GM19397 (cell line): ENCODE measurements at regions not wholly inside any gene's neighbourhood (a gene's known extent, or its start where the extent isn't known, plus 50 kb on each side); places are given as distances from the start of the nearest gene placed in this dataset.
"Not testable (repeated sequence)": the region's sequence is repeated elsewhere in the genome, so short reads cannot be mapped to it uniquely, and the experiment has no call there.

Experiments used
- ATAC-seq: cut with Tn5 transposase; IDR thresholded peaks from one replicate; pipeline ENCODE4 v1.9.1; 2021; ENCODE audit warnings: mild to moderate bottlenecking, moderate library complexity; ENCODE audit not compliant: unreplicated experiment

DNA sequence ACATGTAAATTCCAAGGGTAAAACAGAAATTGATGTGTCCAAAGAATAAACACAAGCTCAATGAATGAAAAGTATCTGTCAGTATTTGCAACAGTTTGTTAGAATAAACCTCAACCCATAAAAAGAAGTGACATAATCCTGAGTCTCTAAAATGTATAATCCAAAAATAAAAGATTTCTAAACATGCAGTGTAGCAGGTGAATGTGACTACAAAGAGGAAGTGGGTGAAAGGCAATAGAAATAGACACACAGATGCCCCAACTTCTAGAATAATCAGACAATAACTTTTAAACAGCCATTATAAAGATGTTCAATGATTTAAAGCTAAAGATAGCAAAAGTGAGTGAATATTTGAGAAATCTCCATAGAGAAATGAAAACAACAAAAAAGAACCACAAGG lies 1009.2 kb upstream of the GJE1 start:
- ATAC-seq = no peak

DNA sequence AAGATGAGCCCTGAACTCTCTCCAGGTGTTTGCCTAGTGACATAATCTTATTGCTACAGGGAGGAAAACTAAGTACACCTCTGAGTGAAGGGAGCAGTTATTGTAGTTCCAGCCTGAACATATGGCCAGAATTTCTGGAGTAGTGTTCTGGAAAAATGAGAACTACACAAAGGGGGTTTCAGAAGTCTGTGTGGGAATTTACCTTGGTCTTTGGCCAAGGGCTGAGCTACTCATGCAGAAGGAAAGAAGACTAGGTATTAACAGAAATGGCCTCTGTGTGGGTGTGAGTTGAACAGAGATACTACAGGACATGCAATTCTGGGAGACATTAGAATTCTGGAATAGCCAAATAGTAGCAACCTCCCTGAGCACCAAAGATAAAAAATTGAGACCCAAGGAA lies 1009.7 kb upstream of the GJE1 start:
- ATAC-seq = no peak

DNA sequence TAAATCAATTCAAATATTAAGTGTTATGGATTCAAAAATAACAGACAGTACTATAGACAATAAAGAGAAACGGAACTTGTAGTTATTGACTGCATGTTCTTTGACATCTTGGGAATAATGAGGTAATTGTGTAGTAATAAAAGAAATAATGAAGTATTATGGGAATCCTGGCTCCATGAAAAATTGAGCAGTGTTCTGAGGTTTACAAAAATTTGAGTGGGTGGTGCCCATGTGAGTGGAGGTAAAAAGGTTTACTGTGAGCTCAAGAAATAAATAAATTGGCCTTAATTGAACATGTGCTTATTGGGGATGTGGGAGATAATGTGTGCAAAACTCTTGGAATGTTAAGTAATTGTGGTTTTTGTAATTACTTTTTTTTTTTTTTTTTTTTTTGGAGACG lies 1013.7 kb upstream of the GJE1 start:
- ATAC-seq = no peak

DNA sequence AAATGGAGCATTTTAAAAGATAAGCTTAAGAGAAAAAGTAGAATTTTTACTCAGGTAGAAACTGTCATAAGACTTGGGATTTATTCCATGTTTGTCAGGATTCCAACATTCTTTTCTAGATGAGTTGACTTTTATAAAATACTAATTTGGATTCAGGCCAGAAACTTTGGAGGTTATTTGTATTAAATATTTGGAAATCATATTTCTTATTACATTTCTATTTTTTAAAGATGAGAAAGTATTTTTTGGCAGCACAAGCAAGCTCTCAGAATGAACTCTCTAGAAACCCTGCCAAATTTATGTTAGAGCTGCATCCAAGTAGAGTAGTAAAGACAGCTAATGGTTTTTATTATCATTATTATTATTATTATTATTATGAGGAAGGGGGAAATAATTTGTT lies 1014.9 kb upstream of the GJE1 start:
- no peak for ATAC-seq

DNA sequence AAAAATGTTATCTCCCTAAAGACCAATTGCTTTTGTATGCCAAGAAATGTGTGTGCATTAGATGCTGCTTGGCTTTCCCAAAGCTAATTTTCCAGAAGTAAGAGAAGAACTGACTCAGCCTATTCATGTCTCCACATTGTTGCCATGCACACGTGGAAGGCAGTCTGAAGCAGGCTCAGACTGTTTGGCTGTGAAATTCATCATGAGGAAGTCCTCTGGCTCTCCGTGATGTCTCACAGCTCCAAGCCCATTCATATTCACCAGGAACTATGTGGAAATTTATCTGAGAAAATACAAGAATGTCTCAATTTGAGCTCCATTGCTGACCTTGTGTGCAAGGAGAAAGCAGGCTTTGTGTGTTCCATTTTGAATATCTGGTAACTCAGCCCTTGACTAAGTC lies 1022.2 kb upstream of the GJE1 start:
- no peak for ATAC-seq

DNA sequence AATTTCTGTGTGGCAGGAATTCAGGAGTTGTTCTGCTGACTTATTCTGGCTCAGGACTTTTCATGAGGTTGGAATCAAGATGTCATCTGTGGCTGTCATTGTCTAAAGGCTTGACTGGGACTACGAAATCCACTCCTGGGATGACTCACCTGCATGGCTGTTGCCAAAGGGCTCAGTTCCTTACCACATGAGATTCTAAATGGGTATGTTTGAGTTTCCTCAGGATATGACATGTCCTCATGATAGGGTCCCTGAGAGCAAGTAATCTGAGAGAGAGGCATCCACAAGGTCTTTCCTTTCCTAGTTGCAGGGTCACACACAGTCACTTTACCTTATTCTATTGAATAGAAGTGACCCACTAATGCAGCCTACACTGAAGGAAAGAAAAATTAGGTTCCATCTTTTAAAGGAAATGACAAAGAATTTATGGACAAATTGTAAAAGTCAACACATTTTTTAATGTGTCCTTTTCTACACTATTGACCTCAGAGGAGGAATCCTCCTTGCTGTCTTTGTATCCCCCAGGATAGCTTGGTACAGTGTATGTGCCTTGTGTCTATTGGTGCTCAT lies 1025.0 kb upstream of the GJE1 start:
- ATAC-seq = no peak

DNA sequence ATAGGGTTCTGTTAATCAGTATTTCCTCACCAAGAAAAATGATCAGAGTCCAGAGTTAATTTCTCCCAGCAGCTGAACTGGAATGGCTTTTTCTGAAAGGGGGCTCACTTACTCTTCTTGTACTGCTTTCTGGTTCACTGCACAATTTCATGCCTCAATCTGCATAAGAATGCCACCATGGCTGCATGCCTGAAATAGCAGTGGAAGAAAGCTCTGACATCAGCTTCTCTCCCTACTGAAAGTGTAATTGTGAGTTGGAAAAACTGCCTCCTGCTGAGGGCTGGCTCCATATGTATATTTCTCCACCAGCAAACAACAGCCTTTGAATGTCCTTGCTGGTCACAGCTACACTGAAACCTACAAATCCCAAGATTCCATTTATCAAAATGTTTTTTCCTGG lies 1027.2 kb upstream of the GJE1 start:
- no peak for ATAC-seq

DNA sequence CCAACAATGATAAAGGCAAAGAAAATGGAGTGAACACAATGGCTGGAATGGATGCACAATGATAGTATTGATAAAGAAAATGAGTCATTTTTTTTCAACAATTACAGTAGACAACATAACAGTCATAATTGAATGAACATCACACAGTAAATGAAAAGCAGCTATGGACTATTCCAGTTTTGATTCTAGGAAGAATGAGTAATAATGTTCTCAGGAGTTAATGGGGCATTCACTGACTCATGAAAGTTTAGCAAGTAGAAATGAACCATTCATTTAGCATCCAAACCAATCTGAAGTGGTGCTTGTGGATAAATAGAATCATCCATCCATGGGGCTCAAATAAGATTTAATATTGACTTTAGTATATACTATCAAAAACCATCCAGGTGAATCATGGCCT lies 1029.5 kb upstream of the GJE1 start:
- ATAC-seq = no peak

DNA sequence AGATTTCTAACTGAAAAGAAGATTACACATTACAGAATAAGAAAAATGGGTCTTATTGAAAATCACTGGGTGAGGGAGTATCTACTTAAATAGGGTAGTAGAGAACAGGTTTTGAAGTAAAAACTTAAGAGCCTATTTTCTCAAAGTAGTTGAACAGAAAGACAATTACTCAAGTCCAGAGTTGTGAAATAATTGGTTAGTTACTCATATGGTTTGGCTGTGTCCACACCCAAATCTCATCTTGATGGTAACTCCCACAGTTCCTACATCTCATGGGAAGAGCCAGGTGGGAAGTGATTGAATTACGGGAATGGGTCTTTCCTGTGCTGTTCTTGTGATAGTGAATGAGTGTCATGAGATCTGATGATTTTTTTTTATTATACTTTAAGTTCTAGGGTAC lies 1035.3 kb upstream of the GJE1 start:
- no peak for ATAC-seq

DNA sequence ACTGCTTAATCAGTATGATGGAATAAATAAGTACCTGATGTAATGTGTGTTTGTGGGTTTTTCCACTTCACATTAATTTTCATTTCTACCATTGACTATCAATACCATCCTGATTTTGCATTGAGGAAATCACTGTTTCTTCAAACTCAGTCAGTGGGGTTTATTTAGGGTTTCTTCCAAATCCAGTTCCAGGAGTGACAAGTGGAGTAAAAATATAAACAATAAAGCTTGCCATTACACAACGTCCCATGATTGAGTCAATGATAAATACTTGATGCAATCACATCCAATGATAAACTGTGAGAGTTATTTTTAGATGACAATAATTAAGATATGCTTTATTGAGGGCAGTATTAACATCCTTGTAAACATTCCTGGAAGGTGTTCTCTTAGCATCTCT lies 1037.4 kb upstream of the GJE1 start:
- ATAC-seq = no peak

DNA sequence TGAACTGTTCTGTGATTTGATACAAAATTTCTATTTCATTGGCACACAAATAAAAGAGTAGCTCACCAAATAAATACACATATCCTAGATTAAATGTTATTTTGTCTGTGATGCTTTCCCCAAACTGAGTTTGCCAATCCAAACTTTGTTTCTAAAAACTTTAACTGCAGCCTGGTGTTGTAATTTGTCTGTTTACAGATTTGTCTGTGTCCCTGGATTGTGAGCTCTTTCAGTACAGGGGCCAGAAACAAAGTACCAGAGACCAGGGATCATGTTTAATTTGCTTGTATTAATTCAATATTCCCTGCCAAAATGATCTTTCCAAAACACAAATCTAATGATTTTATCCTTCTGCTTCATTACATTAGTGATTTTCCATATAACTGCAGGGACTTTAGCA lies 1044.6 kb upstream of the GJE1 start:
- ATAC-seq = no peak

DNA sequence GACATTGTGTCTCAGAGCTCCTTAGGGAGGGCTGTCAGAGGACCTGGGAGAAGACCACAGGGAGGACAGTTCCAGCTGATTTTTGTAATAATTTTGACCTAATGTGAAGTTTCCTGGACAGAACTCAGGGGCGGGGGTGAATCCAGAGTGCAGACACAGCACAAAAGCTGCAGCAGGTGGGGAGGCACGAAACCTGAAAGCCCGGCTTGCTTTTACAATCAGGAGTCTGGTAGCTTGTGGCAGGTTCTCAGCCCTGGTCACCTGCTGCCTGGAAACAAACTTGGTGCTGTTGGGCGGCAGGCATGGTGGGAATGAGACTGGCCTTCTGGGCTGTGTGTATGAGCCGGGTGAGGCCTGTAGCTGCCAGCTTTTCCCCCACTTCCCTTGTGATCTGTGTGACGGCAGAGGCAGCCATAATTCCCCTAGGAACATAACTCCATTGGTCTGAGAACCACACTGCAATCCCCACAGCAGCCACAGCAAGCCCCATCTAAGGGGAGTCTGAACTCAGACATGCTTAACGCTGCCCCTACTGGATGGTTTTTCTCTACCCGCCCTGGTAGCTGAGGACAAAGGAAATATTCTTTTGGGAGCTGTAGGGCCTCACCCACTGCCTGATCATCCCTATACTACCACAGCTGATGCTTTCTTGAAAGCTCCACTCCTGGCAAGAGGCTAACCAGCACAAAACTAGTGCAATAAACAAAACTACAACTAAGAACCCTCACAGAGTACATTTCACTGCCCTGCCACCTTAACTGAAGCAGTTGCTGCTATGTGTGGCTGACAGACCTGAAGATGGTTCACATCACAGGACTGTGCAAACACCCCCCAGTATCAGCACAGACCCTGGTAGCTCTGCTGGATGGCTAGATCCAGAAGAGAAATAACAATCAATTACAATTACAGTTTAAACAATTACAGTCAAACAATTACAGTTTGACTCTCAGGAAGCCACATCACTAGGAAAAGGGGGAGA lies 1055.1 kb upstream of the GJE1 start:
- peak; percentile 91 for ATAC-seq

DNA sequence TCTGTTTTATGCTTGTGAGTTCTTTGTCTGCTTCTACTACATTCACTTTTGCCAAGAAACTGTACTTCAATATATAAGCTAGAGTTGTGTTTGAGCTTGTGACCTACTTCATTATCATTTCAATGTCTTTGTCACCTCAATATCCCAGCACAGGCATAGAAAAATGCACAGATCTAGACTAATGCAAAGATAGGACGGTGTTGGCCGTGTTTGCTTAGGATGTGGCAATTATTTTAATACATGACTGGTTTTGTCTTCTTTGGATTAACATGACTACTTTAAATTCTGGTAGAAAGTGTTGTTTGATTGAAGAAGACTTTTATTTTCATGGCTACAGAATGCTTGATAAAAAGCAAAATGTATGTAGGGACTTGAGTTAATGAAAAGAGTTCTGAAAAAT lies 1075.0 kb upstream of the GJE1 start:
- no peak for ATAC-seq

DNA sequence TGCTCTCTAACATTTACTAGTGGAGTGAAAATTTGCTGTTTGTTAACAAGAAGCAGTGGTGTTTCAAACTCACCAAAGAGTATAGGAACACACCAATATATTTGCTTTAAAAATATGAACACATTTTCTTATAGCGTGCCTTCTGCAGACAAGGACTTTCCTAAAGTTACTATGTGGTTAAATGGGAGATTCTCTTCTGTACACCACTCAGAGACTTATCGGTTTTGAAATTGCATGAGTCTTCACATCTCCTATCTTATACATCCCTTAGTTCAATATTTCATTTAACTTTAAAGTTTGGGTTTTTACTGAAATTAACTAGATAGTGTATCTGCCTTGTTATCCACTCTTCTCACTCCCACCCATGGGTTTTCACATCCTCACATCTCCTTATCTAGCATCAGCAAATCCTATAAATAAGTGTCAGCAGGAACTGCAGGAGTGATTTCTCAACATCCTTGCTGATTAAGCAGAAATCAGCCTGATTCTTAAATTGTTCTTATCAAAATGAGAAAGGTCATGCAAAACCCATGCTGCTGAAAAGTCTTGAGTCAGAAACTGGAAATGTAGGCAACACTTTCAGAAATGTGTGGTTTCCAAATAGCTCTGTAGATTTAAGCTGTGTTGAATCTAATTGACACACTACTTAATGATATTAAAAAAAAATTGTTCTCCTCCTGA lies 1075.6 kb upstream of the GJE1 start:
- no peak for ATAC-seq

DNA sequence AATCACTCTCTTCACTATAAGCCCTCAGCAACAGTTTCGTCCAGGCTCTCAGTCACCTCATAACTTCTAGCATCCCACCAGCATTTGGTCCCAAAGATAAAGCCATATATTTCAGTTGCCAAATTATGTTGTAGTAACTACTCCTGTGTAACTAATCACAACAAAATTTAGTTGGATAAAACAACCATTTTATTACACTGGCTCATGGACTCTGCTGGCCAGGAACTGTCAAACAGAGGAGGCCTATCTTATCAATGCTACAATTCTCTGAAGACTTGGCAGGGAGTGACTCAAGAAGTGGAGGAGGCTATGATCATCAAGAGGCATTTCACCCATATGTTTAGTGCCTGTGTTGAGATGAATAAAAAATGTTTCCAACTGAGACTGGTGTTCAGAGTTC lies 1082.3 kb upstream of the GJE1 start:
- no peak for ATAC-seq

DNA sequence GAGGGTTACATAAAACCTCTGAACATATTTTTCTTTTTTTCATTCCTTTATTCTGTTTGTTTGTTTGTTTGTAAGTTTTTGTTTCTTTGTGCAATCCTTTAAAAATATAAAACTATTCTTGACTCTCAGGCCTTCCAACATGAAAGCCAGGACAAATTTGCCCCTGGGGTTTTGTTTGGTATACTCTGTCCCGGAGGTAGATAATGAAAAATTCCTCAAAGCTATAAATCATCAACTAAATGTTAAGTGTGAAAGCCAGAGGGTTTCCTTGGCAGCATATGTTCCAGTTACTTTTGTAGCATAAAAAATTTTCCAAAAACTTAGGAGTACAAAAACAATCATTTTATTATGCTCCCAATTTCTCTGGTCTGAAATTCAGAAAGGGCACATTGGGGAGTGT lies 1084.3 kb upstream of the GJE1 start:
- no peak for ATAC-seq

DNA sequence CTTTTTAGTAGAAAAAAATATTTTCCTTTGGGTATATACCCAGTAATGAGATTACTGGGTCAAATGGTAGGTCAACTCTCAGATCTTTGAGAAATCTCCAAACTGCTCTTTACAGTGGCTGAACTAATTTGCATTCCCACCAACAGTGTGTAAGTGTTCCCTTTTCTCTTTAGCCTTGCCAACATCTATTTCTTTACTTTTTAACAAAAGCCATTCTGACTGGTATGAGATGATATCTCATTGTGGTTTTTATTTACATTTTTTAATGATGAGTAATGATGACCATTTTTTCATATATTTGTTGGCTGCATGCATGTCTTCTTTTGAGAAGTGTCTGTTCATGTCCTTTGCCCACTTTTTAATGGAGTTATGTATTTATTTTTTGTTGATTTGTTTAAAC lies 1086.2 kb upstream of the GJE1 start:
- ATAC-seq = not testable (repeated sequence)

DNA sequence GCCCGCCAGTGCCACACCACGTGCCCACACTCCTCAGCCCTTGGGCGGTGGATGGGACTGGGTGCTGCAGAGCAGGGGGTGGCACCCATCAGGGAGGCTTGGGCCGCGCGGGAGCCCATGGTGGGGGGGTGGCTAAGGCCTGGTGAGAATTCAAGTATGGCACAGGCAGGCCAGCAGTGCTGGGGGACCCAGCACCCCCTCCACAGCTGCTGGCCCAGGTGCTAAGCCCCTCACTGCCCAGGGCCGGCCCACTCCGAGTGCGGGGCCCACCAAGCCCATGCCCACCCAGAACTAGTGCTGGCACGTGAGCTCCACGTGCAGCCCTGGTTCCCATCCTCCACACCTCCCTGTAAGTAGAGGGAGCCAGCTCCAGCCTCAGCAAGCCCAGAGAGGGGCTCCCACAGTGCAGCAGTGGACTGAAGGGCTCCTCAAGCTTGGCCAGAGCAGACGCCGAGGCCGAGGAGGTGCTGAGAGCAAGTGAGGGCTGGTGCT lies 1091.1 kb upstream of the GJE1 start:
- ATAC-seq = no peak

DNA sequence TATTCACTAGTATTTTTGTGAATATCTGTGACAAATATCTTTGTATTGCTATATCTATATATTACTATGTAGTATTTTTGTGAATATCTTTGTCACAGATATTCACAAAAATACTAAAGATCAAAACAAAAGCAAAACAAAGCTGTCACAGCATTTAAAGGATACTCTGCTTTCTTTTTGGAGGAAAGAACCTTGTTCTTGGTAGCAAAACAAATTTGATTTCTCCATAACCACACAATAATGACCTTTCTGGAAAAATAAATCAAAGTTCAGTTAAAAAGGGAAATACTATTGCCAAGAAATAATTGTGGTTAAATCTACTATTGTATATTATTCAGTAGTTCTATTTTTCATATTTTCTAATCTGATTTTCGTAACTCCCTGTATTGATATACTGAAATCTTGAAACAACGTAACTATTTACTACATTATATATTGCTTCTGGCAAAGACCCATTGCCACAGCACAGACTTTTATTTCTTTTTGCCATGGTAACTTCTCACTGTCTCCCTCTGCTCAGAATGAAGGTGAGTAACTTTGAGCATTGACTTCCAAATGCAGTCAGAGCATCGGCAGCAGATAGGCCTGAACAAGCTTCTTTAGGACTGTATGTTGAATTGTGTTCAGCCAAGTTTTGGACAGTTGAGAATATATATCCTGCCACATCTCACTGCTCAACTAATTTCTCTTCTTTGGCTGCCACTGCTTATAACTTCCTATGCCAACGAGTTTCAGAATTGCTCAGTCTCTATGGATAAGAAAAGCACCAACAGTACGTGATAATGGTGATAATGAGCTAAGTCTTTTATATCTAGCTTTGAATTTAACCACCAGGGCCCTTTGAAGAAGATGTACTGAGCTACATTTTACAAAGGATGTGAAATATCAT lies 1097.2 kb upstream of the GJE1 start:
- ATAC-seq = no peak

DNA sequence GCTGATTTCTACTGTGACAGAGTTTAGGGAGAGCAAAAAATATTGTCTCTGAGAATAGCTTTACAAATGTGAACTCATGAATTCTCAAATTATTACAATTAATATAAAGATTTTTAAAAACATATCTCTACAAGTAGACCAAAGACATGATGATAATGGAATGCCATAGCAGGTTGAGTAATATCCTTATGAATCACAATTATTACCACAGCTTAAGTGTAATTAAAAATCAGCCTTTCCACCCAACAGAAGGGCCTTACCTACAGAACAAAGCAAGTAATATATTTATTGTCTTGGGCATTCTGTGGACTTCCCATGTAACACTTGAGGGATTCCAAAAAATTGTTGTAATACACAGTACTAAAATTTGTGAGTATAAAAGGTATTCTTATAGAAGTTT lies 1099.6 kb upstream of the GJE1 start:
- no peak for ATAC-seq

DNA sequence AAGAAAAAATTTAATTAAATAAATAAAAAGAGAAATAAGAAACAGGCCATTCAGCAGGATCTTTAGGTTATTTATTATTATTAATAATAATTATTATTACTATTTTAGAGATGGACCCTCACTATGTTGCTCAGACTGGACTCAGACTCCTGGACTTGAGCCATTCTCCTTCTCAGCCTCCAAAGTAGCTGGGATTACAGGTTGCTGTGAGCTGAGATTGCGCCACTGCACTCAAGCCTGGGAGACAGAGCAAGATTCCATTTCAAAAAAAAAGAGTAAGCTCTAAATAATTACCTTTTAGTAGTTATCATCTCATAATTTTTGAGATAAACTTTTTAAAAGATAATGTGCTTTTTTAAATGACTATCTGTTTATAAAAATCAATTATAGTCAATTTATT lies 1102.8 kb upstream of the GJE1 start:
- ATAC-seq = no peak
